ENCODE measurements at regions not wholly inside any gene's neighbourhood (a gene's known extent, or its start where the extent isn't known, plus 50 kb on each side); places are given as distances from the start of the nearest gene placed in this dataset.

DNA sequence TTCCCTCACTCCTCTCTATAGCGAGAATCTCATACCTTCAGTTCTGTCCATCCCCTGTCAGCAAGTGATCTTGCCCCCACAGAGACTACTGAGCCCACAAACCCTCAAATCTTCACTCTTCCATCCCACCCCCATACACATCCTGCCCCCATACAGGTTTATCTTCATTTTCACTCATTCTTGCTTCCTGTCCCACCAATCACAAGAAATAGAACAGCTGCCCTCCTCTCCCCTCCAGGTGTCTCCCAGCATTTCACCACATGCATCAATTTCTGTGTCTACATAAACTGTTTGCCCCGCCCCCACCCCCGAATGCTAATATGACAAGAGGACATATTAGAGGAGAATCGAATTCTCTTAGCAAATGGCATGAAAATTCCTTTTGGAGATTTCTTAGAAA lies 54.9 kb upstream of the CARMIL1 start:
- DNase-seq (ENCODE audit: low spot score) = no peak

DNA sequence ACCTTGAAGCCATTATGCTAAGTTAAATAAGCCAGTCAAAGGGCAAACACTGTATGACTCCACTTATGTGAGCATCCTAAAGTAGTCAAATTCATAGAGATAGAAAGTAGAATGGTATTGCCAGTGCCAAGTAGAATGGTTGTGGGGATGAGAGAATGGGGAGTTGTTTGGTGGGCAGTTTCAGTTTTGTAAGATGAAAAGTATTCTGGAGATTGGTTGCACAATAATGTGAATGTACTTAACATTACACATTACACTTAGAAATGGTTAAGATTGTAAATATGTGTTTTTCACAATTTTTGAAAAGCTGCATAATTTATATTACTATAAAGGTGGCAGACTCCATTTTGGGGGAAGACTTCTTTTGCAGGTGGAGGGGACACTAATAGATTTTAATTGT lies 51.3 kb upstream of the CARMIL1 start:
- DNase-seq (ENCODE audit: low spot score) = no peak

Measured in HuH-7.5 (cell line).